ENCODE measurements at regions not wholly inside any gene's neighbourhood (a gene's known extent, or its start where the extent isn't known, plus 50 kb on each side); places are given as distances from the start of the nearest gene placed in this dataset.

GRCh38 chr5:152556784-152557183 lies 151.7 kb upstream of the NMUR2 start (continued):
- TF ChIP-seq TAF1 (IDR thresholded peaks at IDR 0.05; ENCODE audit: low read depth, low read length) = no peak
